AG09309 (cell line): ENCODE measurements at regions not wholly inside any gene's neighbourhood (a gene's known extent, or its start where the extent isn't known, plus 50 kb on each side); places are given as distances from the start of the nearest gene placed in this dataset.

Experiments
- DNase-seq: peaks from one replicate; pipeline ENCODE4 v3.0.0-alpha.2; 2010; ENCODE audit warnings: low read depth
- H3K4me3 ChIP-seq: 2 replicates; pipeline ENCODE4 v1.5.1; 2011; ENCODE audit warnings: mild to moderate bottlenecking, low read depth, low read length, moderate library complexity; ENCODE audit not compliant: control insufficient read depth
- TF ChIP-seq, protein P1 (sequence below): IDR thresholded peaks from 2 replicates; pipeline ENCODE4 v1.5.1; 2011; ENCODE audit warnings: mild to moderate bottlenecking, low read depth, low read length, inconsistent platforms; ENCODE audit not compliant: insufficient read depth, control insufficient read depth; ENCODE audit errors: missing control alignments

DNA sequence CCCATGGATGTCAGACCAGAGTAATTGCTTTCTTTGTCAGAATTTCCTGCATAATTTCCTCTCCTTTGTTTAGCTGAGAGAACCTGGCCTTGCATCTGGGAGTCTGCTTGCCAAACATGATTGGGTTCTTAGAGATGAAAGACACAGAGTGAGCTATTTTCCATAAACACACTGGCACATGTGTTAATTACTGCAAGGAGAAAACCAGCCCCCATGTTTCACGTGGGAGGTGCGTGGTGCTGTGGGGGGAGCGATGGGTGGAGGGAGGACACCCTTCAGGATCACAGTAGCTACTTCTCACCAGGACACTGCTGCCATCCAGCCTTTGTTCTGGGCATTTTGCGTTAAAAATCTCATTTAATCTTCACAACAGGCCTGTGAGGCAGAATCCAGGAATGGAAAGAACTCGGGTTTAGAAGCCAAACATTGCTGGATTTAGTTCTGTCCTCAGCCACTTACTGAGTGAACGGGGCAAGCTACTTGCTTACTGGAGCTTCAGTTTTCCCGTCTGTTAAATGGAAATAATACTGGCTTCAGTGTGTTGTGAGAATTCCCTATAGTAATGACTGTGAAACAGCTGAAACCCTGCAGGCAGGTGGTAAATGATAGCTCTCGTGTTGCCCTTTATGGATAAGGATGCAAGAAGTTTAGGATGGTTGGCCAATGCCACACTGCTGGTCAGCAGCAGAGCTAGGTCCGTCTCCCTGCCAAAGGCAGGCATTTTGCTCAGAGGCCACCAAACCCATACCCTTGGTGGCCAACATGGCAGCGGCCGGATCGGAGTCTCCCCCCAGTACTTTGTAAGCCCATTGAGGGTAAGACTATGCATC lies 100.1 kb upstream of the ASAP2 start:
- no peak overlapping the region for H3K4me3 ChIP-seq
- TF ChIP-seq, protein P1, sequence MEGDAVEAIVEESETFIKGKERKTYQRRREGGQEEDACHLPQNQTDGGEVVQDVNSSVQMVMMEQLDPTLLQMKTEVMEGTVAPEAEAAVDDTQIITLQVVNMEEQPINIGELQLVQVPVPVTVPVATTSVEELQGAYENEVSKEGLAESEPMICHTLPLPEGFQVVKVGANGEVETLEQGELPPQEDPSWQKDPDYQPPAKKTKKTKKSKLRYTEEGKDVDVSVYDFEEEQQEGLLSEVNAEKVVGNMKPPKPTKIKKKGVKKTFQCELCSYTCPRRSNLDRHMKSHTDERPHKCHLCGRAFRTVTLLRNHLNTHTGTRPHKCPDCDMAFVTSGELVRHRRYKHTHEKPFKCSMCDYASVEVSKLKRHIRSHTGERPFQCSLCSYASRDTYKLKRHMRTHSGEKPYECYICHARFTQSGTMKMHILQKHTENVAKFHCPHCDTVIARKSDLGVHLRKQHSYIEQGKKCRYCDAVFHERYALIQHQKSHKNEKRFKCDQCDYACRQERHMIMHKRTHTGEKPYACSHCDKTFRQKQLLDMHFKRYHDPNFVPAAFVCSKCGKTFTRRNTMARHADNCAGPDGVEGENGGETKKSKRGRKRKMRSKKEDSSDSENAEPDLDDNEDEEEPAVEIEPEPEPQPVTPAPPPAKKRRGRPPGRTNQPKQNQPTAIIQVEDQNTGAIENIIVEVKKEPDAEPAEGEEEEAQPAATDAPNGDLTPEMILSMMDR: no peak
- DNase-seq: no peak

DNA sequence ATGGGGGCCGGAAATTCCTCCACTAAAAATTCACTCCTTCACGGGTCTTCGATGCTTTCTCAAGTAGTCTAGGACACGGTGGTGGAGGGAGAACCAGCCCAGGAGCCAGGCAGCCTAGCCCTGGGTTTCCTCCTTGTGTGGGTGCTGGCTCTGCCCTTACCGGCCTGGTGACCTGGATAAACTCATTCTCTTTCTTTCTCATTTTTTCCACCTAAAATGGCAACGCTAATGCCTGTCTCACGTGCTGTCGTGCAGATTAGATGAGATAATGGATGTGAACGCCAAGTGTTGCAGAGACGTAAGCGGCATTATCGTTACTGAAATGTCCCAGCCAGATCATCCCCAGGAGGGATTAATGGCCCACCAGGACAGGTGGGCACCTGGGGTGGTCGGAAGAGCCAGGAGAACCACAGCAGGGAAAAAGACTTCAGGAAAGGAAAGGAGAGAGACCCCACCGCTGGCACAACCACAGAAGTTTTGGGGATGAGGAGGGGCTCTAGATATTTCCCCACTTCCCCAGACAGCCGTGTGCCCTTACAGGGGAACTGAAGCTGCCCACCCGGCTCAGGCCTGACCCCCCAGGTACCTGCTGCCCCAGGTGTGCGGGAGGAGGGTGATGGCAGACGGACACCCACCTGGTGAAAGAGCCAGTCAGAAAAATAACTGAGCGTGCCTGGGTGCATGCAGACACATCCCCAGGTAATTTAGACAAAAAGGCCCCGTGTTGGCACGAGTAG lies 100.8 kb upstream of the ASAP2 start:
- no peak overlapping the region for H3K4me3 ChIP-seq
- TF ChIP-seq, protein P1: no peak
- DNase-seq: no peak

DNA sequence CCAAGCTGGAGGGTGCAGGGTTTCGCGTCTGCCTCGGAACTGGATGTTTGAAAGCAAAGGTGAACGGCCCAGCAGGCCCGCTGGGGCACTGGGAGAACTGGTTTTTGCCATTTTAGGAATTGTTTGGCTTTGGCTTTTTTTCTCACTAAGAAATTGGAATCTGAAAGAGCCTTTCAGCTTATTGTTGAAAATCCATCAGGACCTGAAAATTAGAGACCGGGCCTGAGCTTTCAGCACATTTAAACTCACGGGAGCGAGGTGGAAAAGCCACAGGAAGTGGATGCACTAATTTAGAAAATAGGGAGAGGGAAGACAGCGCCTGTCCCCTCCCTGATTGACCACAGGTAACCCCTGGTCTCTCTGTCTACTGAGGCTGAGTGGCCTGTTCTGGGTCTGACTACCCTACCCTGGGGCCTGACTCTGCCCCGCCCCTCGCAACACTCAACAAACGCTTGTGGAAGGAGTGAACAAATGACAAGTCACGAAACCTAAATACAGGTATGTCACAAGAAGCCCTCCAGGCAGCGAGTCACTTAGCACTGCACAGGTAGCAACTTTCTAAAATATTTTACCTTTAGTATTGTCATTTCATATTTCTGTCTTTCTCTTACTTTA lies 100.3 kb upstream of the MBOAT2 start:
- no peak for DNase-seq
- TF ChIP-seq, protein P1: no peak
- H3K4me3 ChIP-seq: no peak overlapping the region

DNA sequence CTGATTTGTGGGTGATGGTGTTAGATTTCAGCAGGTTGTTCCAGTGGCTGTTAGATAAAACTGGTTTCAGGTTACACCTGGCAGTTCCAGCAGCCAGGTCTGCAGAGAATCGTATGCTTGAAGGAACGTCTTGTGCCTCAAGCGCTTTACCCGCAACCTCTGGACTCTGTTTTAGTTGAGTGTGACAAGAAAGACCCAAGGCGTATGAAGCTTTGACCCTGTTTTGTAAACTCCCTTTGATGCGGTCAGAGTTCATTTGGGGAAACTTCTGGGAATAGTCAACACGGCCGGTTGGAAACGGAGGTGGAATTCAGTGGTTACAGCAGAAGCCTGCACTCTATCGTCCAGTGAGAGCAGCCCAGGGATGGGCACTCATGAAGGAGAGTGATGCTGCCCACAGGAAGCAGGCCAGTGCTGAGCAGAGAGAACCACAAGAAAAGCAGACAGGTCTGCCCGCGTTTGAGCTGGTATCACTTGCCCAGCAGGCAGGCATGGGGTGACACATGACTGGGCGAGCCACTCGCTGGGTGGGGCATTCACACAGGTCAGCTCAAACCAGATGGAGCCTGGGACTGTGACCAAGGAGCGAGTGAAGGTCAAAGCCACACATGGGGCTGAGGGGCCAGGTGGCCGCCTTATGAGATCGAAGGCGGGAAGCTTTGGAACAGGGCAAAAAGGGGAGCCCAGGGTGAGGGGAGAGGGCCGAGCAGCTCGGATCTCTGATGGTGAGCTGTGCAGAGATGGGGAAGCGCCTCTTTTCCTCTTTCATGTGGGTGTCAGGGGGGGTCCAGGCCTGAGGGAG lies 99.6 kb upstream of the MBOAT2 start:
- DNase-seq: no peak
- TF ChIP-seq, protein P1: no peak
- no peak overlapping the region for H3K4me3 ChIP-seq

DNA sequence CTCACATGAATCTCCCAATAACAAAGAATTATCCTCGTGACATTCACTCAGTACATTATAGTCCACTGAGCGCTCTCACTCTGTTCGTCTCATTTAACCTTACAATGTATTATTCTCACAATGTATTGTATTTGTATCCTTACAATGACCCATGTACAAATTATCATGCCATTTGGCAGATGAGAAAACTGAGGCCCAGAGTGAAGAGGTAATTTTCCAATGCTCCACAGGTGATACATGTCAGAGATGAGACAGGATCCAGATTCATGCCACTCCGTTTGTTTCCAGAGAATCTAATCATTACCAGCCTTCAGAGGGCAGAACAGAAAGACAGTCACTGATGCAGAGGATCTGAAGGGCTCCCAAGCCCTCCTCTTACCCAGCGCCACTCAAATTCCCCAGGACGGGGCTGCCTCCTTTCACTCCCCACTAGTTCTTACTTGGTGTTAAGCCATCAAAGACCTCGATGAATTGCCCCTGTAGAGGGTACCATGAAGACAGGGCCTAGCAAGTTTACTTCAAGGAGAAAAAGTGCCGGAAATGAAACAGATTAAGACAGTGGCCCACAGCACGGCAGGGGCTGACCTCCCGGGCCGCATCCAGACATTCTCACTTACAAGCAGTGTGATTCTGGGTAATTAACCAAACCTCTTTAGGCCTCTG lies 98.4 kb upstream of the MBOAT2 start:
- TF ChIP-seq, protein P1: no peak
- no peak for DNase-seq
- H3K4me3 ChIP-seq: no peak overlapping the region
